Calu3 (cell line): ENCODE measurements at regions not wholly inside any gene's neighbourhood (a gene's known extent, or its start where the extent isn't known, plus 50 kb on each side); places are given as distances from the start of the nearest gene placed in this dataset.
"Not testable (repeated sequence)": the region's sequence is repeated elsewhere in the genome, so short reads cannot be mapped to it uniquely, and the experiment has no call there.

Experiments used
- BruUV-seq: library from RNA; stranded (reverse); fragments of 400-500 nt; replicated peaks from 2 replicates; lab custom pipeline; 2021; lab: Mats Ljungman, UMichigan
- CTCF ChIA-PET: fragments of 300-600 bp; sonication (Branson Sonifier 250); formaldehyde crosslinking; loops from one replicate; lab custom pipeline; 2022; ENCODE audit warnings: antibody characterized with exemption; lab: Charles Lee
- DNase-seq: peaks from one replicate; pipeline ENCODE4 v3.0.0; 2022
- H3K27ac Mint-ChIP-seq: one replicate; pipeline ENCODE4 v1.8.0; 2022; ENCODE audit warnings: mixed read lengths; ENCODE audit not compliant: unreplicated experiment
- H3K27me3 Mint-ChIP-seq: one replicate; pipeline ENCODE4 v1.8.0; 2022; ENCODE audit warnings: mixed read lengths; ENCODE audit not compliant: unreplicated experiment
- H3K36me3 Mint-ChIP-seq: one replicate; pipeline ENCODE4 v1.8.0; 2022; ENCODE audit warnings: mild to moderate bottlenecking, moderate library complexity, mixed read lengths; ENCODE audit not compliant: insufficient read depth, unreplicated experiment
- H3K4me1 Mint-ChIP-seq: one replicate; pipeline ENCODE4 v1.8.0; 2022; ENCODE audit warnings: mild to moderate bottlenecking, low read depth, mixed read lengths; ENCODE audit not compliant: unreplicated experiment
- H3K4me3 Mint-ChIP-seq: one replicate; pipeline ENCODE4 v1.8.0; 2022; ENCODE audit warnings: mild to moderate bottlenecking, low read depth, moderate library complexity, mixed read lengths; ENCODE audit not compliant: unreplicated experiment
- H3K9me3 Mint-ChIP-seq: one replicate; pipeline ENCODE4 v1.8.0; 2022; ENCODE audit warnings: low read depth, mixed read lengths; ENCODE audit not compliant: unreplicated experiment
- intact Hi-C: fragments of 100-400 bp; cut with micrococcal nuclease; formaldehyde crosslinking; loops from one replicate; pipeline ENCODE4 v1.10.0; 2022; ENCODE audit not compliant: unreplicated experiment
- TF ChIP-seq, protein P1 (sequence below): fragments of 200-600 bp; IDR thresholded peaks from one replicate; pipeline ENCODE4 v1.8.0; 2022; ENCODE audit warnings: antibody characterized with exemption; ENCODE audit not compliant: unreplicated experiment

DNA sequence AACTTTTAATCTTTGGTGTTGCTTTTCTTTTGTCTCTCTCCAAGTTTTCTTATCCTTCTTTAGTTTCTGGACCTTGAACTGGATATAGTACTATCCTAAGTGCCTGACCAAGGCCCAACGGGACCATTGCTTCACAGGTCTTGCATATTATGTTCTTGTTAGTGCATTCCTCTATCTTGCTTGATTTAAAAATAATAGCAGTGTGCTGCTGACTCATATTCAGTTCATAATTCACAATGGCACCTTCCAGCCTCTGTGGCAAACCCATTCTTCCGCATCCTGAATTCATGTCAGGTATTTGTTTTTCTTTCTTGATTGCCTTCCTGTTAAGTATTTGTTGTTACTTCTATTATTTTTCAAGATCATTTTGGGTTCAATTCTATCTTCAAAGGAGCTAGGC is 197.1 kb upstream of the GIMD1 start:
- intact Hi-C loops: no loop called here
- H3K9me3 Mint-ChIP-seq: peaks cover 16% of the 10 kb centered on the region
- no peak for DNase-seq
- no peaks in the 10 kb centered on the region for H3K4me1 Mint-ChIP-seq
- TF ChIP-seq, protein P1, sequence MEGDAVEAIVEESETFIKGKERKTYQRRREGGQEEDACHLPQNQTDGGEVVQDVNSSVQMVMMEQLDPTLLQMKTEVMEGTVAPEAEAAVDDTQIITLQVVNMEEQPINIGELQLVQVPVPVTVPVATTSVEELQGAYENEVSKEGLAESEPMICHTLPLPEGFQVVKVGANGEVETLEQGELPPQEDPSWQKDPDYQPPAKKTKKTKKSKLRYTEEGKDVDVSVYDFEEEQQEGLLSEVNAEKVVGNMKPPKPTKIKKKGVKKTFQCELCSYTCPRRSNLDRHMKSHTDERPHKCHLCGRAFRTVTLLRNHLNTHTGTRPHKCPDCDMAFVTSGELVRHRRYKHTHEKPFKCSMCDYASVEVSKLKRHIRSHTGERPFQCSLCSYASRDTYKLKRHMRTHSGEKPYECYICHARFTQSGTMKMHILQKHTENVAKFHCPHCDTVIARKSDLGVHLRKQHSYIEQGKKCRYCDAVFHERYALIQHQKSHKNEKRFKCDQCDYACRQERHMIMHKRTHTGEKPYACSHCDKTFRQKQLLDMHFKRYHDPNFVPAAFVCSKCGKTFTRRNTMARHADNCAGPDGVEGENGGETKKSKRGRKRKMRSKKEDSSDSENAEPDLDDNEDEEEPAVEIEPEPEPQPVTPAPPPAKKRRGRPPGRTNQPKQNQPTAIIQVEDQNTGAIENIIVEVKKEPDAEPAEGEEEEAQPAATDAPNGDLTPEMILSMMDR: no peak
- no peak overlapping the region for H3K27ac Mint-ChIP-seq
- CTCF ChIA-PET: no interaction called here
- BruUV-seq: no TSS peak
- H3K4me3 Mint-ChIP-seq: no peak overlapping the region
- H3K27me3 Mint-ChIP-seq: no peaks in the 10 kb centered on the region
- no peaks in the 10 kb centered on the region for H3K36me3 Mint-ChIP-seq

DNA sequence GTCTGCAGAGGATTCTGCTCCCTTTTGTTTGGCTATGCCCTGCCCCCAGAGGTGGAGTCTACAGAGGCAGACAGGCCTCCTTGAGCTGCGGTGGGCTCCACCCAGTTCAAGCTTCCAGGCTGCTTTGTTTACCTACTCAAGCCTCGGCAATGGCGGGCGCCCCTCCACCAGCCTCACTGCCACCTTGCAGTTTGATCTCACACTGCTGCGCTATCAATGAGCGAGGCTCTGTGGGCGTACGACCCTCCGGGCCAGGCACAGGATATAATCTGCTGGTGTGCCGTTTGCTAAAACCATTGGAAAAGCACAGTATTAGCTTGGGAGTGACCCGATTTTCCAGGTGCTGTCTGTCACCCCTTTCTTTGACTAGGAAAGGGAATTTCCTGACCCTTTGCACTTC is 195.1 kb upstream of the GIMD1 start:
- H3K4me3 Mint-ChIP-seq, CTCF ChIA-PET, intact Hi-C loops, H3K27ac Mint-ChIP-seq, H3K4me1 Mint-ChIP-seq, H3K36me3 Mint-ChIP-seq, DNase-seq, BruUV-seq, H3K27me3 Mint-ChIP-seq: not testable (repeated sequence)
- H3K9me3 Mint-ChIP-seq: peaks cover 16% of the 10 kb centered on the region

DNA sequence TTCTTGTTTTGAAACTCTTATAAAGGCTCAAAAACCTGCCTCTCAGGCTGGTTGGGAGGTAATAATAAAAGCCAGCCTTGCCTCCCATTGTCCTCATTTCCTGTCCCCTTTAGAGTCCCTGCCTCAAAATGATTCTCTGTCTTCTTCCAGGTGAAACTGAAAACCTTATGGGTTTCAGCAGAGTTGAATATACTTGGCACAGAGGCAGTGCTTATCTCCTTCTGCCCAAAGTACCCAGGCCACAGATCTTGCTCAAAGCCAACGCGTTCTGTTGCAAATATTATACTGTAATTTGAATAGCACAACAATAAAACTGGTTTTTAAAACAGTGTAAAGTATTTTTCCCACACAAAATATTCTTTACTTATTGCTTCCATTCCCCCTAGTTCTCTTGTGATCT is 183.1 kb upstream of the GIMD1 start:
- CTCF ChIA-PET: no interaction called here
- H3K27ac Mint-ChIP-seq: no peak overlapping the region
- peaks cover 2% of the 10 kb centered on the region for H3K9me3 Mint-ChIP-seq
- no peaks in the 10 kb centered on the region for H3K27me3 Mint-ChIP-seq
- BruUV-seq: no TSS peak
- no peaks in the 10 kb centered on the region for H3K36me3 Mint-ChIP-seq
- TF ChIP-seq, protein P1: no peak
- H3K4me1 Mint-ChIP-seq: no peaks in the 10 kb centered on the region
- intact Hi-C loops: no loop called here
- H3K4me3 Mint-ChIP-seq: no peak overlapping the region
- DNase-seq: no peak

DNA sequence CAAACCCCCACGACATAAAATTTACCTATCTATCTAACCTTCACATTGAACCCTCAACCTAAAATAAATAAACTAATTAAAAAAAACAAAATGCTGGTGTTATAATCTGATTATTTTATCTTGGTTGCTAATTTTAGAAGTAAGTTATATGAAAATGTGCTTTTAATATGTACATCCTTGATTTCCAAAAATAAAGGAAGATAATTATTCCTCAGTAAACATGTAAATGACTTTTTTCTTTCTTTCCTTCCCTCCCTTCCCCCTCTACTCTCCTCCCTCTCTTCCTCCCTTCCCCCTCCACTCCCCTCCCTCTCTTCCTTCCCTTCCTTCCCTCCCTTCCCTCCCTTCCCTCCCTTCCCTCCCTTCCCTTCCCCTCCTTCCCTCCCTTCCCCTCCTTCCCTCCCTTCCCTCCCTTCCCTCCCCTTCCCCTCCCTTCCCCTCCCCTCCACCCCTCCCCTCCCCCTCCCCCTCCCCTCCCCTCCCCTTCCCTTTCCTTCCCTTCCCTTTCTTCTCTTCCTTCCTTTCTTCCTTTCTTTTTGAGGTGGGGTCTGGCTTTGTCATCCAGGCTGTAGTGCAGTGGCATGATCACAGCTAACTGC is 180.0 kb upstream of the GIMD1 start:
- peaks cover 2% of the 10 kb centered on the region for H3K9me3 Mint-ChIP-seq
- CTCF ChIA-PET: no interaction called here
- no peaks in the 10 kb centered on the region for H3K36me3 Mint-ChIP-seq
- no peak overlapping the region for H3K27ac Mint-ChIP-seq
- BruUV-seq: no TSS peak
- no peaks in the 10 kb centered on the region for H3K27me3 Mint-ChIP-seq
- intact Hi-C loops: no loop called here
- no peak overlapping the region for H3K4me3 Mint-ChIP-seq
- no peak for DNase-seq
- H3K4me1 Mint-ChIP-seq: no peaks in the 10 kb centered on the region
- TF ChIP-seq, protein P1: no peak

DNA sequence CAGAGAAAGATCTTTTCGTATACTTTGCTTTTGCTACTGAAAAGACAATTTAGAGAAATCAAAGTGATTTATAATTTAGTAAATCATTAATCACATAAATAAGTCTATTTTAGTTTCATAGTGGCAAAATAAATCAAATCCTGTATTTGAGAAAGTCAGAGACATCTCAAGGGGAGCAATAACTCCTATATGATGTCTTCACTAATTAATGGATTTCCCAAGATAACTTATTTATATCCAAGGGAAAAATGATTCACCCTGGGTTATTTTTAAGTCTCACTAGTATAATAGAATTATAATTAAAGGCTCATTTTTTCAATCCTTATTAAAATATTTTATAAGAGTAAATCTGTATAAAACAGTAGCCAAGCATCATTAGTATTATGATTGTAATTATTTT is 177.8 kb upstream of the GIMD1 start:
- no peak overlapping the region for H3K4me3 Mint-ChIP-seq
- H3K9me3 Mint-ChIP-seq: peaks cover under 1% of the 10 kb centered on the region
- H3K27me3 Mint-ChIP-seq: no peaks in the 10 kb centered on the region
- no peaks in the 10 kb centered on the region for H3K36me3 Mint-ChIP-seq
- H3K27ac Mint-ChIP-seq: no peak overlapping the region
- CTCF ChIA-PET: no interaction called here
- BruUV-seq: no TSS peak
- TF ChIP-seq, protein P1: no peak
- H3K4me1 Mint-ChIP-seq: peaks cover 6% of the 10 kb centered on the region
- no peak for DNase-seq
- intact Hi-C loops: no loop called here

DNA sequence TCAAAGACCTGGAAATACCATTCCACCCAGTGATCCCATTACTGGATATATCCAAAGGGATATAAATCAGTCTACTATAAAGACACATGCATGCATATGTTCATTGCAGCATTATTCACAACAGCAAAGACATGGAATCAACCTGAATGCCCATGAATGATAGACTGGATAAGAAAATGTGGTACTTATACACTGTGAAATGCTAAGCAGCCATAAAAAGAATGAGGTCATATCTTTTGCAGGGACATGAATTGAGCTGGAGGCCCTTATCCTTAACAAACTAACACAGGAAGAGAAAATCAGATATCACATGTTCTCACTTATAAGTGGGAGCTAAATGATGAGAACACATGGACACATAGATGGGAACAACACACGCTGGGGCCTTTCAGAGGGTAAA is 174.0 kb upstream of the GIMD1 start:
- intact Hi-C loops, BruUV-seq, DNase-seq, H3K27ac Mint-ChIP-seq, H3K27me3 Mint-ChIP-seq, H3K4me3 Mint-ChIP-seq, CTCF ChIA-PET, H3K36me3 Mint-ChIP-seq, H3K9me3 Mint-ChIP-seq: not testable (repeated sequence)
- peaks cover 13% of the 10 kb centered on the region for H3K4me1 Mint-ChIP-seq
